ENCODE measurements at regions not wholly inside any gene's neighbourhood (a gene's known extent, or its start where the extent isn't known, plus 50 kb on each side); places are given as distances from the start of the nearest gene placed in this dataset.

DNA sequence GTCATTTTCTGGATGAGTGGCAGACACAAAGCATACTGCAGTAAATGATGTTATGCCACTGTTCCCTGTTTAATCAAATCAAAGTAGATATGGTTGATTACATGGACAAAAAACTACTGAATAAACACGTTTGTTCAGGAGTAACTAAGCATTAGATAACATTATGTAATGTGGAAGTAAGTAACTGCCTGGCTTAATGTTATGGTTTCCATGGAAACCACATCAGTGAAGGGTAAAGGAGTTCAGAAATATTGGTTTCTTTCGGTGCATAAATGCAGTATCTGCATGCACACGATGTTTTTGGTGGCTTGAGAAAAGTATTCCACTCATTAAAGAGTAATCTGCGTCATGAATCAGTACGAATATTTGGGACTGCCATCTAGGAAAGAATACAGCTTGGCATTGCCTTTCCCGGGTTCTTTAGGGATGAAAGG, 131.3 kb upstream of the PRKCQ start (continued):
- TF ChIP-seq ZNF510 (tag by site-specific recombination; IDR thresholded peaks at IDR 0.05; ENCODE audit: insufficient replicate concordance) = no peak

DNA sequence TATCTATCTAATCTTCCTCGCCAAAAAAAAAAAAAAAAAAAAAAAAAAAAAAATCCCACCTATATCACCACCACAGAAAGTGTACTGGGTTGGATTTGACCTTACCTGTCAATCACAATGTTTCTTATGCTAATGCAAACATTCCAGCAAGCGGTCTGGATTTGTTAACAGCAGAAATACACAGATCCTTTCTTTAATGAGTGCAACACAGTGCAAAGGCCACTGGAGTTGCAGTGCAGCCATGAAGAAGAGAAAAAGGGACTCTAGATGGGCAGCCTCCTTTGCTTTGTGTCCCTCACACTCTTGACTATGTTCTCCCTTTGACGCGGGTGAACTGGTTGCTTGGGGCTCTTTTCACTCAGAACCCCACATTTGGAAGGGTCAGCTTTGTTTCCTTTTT, 127.3 kb upstream of the PRKCQ start:
- H3K4me1 ChIP-seq (ENCODE audit: control insufficient read depth, insufficient read depth, low read length) = no peaks in the 10 kb centered on the region
- ChIA-PET POLR2A (no interaction called here), CTCF (no interaction called here)
- no peak for TF ChIP-seq ZNF76 (tag by site-specific recombination; IDR thresholded peaks at IDR 0.05; ENCODE audit: borderline replicate concordance, low read depth)
- no peak for TF ChIP-seq MYNN (tag by site-specific recombination; IDR thresholded peaks at IDR 0.05; ENCODE audit: borderline replicate concordance)
- TF ChIP-seq ZNF324 (tag by site-specific recombination; IDR thresholded peaks at IDR 0.05) = no peak
- no peak for TF ChIP-seq ZNF747 (tag by site-specific recombination; IDR thresholded peaks at IDR 0.05)
- TF ChIP-seq ELK4 (IDR thresholded peaks at IDR 0.05; ENCODE audit: borderline replicate concordance, low read depth, low read length) = no peak
- TF ChIP-seq IKZF3 (tag by site-specific recombination; IDR thresholded peaks at IDR 0.05) = no peak
- TF ChIP-seq KLF10 (tag by site-specific recombination; IDR thresholded peaks at IDR 0.05) = no peak
- H3K36me3 ChIP-seq (ENCODE audit: control insufficient read depth in 2 of 2, insufficient read depth in 1 of 2, low read length in 2 of 2) = no peaks in the 10 kb centered on the region
- H3K9me3 ChIP-seq (ENCODE audit: control insufficient read depth, insufficient read depth, low read depth, low read length) = no peaks in the 10 kb centered on the region
- H3K27ac ChIP-seq (ENCODE audit: extremely low read depth, low read depth, low read length) = no peak overlapping the region
- H3K4me3 ChIP-seq (ENCODE audit: low read depth, low read length) = no peak overlapping the region

- H3K9me3 ChIP-seq (ENCODE audit: control insufficient read depth, insufficient read depth, low read depth, low read length) = no peaks in the 10 kb centered on the region
- no peaks in the 10 kb centered on the region for H3K36me3 ChIP-seq (ENCODE audit: control insufficient read depth in 2 of 2, insufficient read depth in 1 of 2, low read length in 2 of 2)
- TF ChIP-seq EGR2 (tag by site-specific recombination; IDR thresholded peaks at IDR 0.05; ENCODE audit: low read depth) (no peak), SP2 (tag by site-specific recombination; IDR thresholded peaks at IDR 0.05) (no peak), ZNF830 (tag by site-specific recombination; IDR thresholded peaks at IDR 0.05; ENCODE audit: low read depth) (no peak), ZBTB49 (tag by site-specific recombination; IDR thresholded peaks at IDR 0.05; ENCODE audit: low read depth) (no peak)
- ChIA-PET CTCF (interaction anchor here (0.7 kb wide), 1 partner anchor 56 kb away, joined by 3 read pairs; no protein-coding TSS in a partner anchor), POLR2A (no interaction called here)
- H3K4me3 ChIP-seq (ENCODE audit: low read depth, low read length) = no peak overlapping the region
- no peaks in the 10 kb centered on the region for H3K4me1 ChIP-seq (ENCODE audit: control insufficient read depth, insufficient read depth, low read length)
- no peak overlapping the region for H3K27ac ChIP-seq (ENCODE audit: extremely low read depth, low read depth, low read length)
Measured at GRCh38 chr10:6706725-6707124, 126.6 kb upstream of the PRKCQ start.

GRCh38 chr10:6704896-6705295, 124.8 kb upstream of the PRKCQ start:
- no peaks in the 10 kb centered on the region for H3K4me1 ChIP-seq (ENCODE audit: control insufficient read depth, insufficient read depth, low read length)
- H3K4me3 ChIP-seq (ENCODE audit: low read depth, low read length) = no peak overlapping the region
- H3K9me3 ChIP-seq (ENCODE audit: control insufficient read depth, insufficient read depth, low read depth, low read length) = no peaks in the 10 kb centered on the region
- ChIA-PET CTCF (interaction anchor here (0.6 to 0.7 kb wide), 2 partner anchors 52 to 1293 kb away, joined by 3 read pairs; no protein-coding TSS in a partner anchor), POLR2A (interaction anchor here (0.6 kb wide), 1 partner anchor 11 kb away, joined by 4 read pairs; no protein-coding TSS in a partner anchor)
- no peaks in the 10 kb centered on the region for H3K36me3 ChIP-seq (ENCODE audit: control insufficient read depth in 2 of 2, insufficient read depth in 1 of 2, low read length in 2 of 2)
- no peak overlapping the region for H3K27ac ChIP-seq (ENCODE audit: extremely low read depth, low read depth, low read length)
- no peak for TF ChIP-seq ZNF404 (tag by site-specific recombination; IDR thresholded peaks at IDR 0.05)
- TF ChIP-seq ZNF791 (tag by site-specific recombination; IDR thresholded peaks at IDR 0.05) = no peak
- no peak for TF ChIP-seq ZNF610 (tag by site-specific recombination; IDR thresholded peaks at IDR 0.05; ENCODE audit: borderline replicate concordance)
- no peak for TF ChIP-seq ZFP37 (tag by site-specific recombination; IDR thresholded peaks at IDR 0.05)
- no peak for TF ChIP-seq ZNF239 (tag by site-specific recombination; IDR thresholded peaks at IDR 0.05)
- TF ChIP-seq KLF1 (tag by site-specific recombination; IDR thresholded peaks at IDR 0.05) = no peak
- no peak for TF ChIP-seq OSR2 (tag by site-specific recombination; IDR thresholded peaks at IDR 0.05)
- no peak for TF ChIP-seq ZNF350 (tag by site-specific recombination; IDR thresholded peaks at IDR 0.05)
- no peak for TF ChIP-seq ZNF571 (tag by site-specific recombination; IDR thresholded peaks at IDR 0.05)
- TF ChIP-seq ZNF521 (tag by site-specific recombination; IDR thresholded peaks at IDR 0.05) = no peak
- TF ChIP-seq ZBTB48 (tag by site-specific recombination; IDR thresholded peaks at IDR 0.05) = no peak
- TF ChIP-seq ZNF175 (tag by site-specific recombination; IDR thresholded peaks at IDR 0.05) = no peak
- no peak for TF ChIP-seq ZNF548 (tag by site-specific recombination; IDR thresholded peaks at IDR 0.05)

All from HEK293 (cell line).